NCI-H446 treated with DMSO at 0.1 percent for 48 hours (cell line): ENCODE measurements at regions not wholly inside any gene's neighbourhood (a gene's known extent, or its start where the extent isn't known, plus 50 kb on each side); places are given as distances from the start of the nearest gene placed in this dataset.
A peak's percentile ranks its signal among the peaks of the same experiment; 100 is the strongest.
"Not testable (repeated sequence)": the region's sequence is repeated elsewhere in the genome, so short reads cannot be mapped to it uniquely, and the experiment has no call there.

Experiments used
- DNase-seq: peaks from one replicate; lab custom pipeline; 2025; lab: John Stamatoyannopoulos, UW

GRCh38 chr10:80697926-80698325 lies 160.2 kb downstream of the SH2D4B start:
- DNase-seq, result no peak

DNA sequence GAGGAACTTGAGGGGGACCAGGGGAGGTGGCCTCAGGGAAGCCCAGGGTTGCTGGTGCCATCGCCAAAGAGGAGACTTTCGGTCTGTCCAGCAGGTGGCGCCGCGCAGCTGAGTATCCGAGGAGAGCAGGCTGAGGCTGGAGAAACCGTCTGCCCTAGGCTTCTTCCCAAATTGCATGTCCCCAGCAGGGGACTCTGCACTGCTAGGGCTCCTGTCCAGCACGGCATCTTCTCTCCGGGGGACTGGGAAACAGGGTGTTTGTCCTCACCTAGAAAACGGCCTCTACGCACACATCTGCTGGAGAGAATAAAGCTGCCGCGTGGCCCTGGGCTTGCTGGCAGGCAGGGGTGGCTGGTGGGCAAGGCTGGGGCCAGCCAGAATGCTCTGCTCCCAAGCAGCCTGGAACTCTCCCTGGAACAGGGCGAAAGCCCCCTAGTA lies 161.9 kb downstream of the SH2D4B start:
- DNase-seq, result peak; percentile 12

GRCh38 chr10:80700252-80700651 lies 162.6 kb downstream of the SH2D4B start:
- no peak for DNase-seq

DNA sequence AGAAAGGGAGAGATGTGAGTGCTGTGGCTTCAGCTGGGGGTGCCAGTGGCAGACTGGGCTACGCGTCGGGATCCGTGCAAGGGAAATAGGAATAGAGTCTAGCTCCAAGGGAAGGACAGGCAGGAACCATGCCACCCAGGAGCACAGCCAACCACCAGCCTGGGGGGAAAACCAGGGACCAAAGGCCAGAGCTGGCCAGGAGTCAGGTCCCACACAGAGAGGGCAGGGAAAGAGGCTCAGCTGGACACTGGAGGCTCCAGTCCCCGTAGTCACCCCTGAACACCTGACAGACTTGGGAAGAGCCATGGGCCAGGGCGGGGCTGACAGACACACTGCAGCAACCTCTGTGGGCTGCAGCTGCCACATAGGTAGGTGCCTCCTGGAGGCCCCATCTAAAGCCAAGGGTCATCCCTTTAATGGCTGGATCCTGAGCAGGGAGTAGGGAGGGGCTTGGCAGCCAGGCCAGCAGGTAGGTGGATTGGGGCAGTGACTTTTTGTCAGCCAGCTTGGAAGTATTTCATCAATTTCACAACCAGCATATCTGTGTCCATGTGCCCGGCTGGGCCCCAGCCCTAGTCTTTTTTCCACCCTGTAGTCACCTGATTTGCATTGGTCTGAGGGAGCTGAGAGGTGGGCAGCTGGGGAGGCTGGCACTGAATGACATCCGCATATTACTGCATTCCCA lies 163.2 kb downstream of the SH2D4B start:
- no peak for DNase-seq

DNA sequence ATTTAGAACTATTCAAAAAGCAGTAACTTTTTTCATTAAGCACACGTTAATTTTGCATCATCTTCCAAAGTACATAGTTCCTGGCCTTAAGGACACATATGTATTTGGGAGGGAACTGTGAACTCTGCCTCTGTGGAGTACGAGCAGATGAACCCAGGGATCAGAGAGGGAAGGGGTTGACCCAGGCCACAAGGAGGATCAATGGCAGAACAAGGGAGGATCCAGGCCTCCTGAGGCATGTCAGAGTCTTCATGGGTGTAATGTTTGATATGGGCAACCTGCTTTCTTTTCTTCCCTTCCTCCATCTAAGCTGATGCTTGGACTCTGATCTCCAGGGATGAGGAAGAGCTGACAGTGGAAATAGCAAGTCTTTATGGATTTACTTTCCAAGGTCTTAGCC lies 164.0 kb downstream of the SH2D4B start:
- DNase-seq, result no peak

GRCh38 chr10:80702143-80702542 lies 164.4 kb downstream of the SH2D4B start:
- DNase-seq, result no peak

- DNase-seq, result no peak
These were observed 168.2 kb downstream of the SH2D4B start for GRCh38 chr10:80705899-80706298.

DNA sequence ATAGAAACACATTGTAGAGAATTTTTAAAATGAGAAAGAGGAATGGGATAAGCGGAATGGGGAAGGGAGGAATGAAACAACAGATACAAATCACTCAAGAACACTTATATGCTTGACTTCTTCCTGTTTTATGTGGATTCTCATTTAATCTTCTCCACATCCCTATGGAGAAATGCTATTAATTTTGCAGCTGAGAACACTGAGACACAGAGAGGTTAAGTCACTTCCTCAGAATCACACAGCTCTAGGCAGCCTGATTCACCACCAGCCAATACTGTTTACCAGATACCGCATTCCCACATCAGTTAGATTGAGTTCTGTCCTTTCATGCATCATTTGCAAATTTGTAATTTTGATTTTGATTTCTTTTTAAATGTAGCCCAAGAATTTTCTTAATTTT lies 170.5 kb downstream of the SH2D4B start:
- DNase-seq, result no peak

- DNase-seq, result no peak
These were observed 171.1 kb downstream of the SH2D4B start for GRCh38 chr10:80708808-80709207.

- DNase-seq, result peak; percentile 7
These were observed 172.2 kb downstream of the SH2D4B start for GRCh38 chr10:80709866-80710265.

- no peak for DNase-seq
These were observed 175.8 kb downstream of the SH2D4B start for GRCh38 chr10:80713398-80713928.

GRCh38 chr10:80714566-80714965 lies 176.9 kb downstream of the SH2D4B start:
- DNase-seq, result no peak

GRCh38 chr10:80718024-80718423 lies 180.3 kb downstream of the SH2D4B start:
- DNase-seq, result no peak

DNA sequence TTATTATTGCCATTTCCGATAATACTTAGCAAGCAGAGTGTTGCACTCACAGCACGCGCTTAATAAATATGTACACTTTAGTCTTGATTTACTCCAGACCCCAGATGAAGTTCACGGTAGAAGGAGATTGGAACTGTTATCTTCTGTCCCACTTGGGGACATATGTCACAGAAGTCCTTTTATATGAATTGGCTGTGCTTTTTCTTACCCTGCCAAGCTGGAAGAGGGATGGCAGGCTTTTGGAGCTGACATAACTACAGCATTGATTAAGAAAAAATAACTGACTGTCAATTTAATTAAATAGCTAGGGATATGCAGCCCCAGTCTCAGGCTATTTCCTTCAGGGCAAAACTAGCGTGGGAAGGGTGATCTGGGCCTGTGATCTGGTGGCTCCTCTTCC lies 182.2 kb downstream of the SH2D4B start:
- no peak for DNase-seq

DNA sequence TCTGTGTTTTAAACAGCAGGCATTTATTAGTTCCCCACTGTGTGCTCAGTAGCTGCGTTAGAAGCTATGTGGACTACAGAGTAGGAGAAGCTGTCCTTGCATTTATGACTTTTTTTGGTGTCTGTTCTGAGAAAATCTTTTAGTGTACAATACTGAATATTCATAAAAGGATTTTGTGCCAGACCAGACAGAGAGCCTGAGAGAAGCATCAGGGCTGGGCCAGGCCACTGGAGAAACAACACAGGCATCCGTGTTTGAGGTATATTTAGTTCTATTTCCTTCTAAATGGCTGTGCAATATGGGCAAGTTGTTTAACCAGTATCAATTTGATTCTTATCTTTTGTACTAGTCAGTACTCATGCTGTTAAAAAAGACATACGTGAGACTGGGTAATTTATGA lies 182.8 kb downstream of the SH2D4B start:
- no peak for DNase-seq

GRCh38 chr10:80728354-80728753 lies 190.7 kb downstream of the SH2D4B start:
- not testable (repeated sequence) for DNase-seq

DNA sequence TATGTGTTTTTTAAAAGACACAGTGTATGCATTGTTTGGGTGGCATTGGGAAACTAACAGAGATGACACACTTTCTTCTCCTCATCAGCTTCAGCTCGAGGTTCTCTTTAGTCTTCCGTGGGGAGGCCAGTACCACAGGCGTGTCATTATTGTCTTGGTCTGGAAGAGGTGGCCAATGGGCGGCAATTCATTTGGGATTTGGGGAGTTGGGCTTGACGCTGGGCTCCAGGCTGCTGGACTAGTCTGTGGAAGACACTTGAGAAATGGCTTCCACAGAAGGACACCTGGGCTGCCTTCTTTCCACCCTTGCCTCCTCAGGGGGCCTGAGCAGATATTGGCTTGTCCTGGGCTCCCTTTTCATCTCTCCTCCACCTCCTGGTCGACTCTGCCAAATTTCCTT lies 192.2 kb downstream of the SH2D4B start:
- no peak for DNase-seq

- DNase-seq, result no peak
These were observed 192.8 kb downstream of the SH2D4B start for GRCh38 chr10:80730522-80730921.

GRCh38 chr10:80734589-80734988 lies 196.9 kb downstream of the SH2D4B start:
- DNase-seq, result no peak

DNA sequence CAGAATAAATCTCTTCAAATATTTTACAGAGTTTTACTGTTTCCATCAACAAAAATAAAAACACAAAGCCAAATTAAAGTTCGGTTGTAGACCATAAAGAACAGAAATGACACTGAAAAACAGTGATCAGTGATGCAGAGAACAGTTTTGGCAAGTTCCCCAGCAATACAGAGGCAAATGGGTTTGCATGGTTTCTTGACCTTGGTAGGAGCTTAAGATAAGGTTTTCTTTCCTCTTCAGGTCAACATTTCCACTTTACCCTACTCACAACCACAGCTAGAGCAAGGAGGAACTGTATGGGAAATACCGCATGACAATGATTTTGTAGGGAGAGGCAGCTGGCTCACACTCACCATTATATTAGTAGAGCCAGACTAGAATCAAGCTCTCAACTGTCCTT lies 199.5 kb downstream of the SH2D4B start:
- DNase-seq, result no peak

- DNase-seq, result no peak
These were observed 201.6 kb downstream of the SH2D4B start for GRCh38 chr10:80739328-80739727.

DNA sequence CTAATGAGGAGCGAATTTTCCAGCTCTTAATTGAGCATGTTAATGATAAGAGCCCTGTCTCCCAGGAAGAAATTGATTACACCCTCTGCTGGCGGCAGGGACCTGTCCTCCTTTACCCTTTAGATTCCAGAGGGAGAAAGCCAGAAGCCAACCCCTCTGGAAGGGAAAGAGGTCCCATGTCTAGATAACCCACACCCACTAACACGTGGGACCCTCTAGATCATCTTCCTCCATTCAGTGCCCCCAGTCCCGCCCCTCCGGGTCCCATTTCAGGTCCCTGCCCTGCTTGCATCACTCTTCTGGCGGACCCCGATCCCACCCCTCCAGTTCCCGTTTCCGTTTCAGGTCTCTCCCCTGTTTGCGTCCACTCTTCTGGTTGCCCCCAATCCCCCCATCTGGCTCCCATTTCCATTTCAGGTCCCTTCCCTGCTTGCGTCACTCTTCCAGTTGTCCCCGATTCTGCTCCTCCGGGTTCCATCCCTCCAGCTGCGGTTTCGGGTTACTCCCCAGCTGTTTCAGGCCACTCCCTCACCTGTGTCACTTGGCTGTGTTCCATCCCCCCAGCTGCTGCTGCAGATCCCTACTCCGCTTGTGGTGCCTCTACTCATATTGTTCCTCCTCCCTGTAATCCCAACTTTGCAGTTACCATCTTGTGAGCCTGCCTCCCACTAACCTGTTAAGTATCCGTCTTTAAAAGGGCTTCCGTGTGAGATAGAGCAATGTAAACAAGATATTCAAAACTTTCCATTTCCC lies 202.4 kb downstream of the SH2D4B start:
- DNase-seq, result no peak

DNA sequence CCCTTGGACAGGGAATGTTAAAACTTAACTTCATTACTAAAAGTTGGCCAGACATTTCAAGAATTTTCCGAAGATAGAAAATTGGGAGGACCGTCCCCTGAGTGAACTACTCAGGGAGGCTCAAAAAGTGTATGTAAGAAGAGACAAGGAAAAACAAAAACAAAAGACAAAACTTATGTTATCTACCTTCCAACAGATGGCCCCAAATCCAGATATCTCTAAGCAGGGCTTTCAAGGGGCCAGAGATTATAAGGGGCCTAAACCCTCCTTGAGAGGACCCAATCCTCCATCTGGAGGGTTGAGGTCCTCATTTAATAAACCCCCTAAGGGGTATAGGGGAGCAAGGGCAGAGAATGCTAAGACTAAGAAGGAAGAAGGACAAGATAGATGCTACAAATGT lies 203.6 kb downstream of the SH2D4B start:
- no peak for DNase-seq
